H7 (cell line): ENCODE measurements at regions not wholly inside any gene's neighbourhood (a gene's known extent, or its start where the extent isn't known, plus 50 kb on each side); places are given as distances from the start of the nearest gene placed in this dataset.
"Not testable (repeated sequence)": the region's sequence is repeated elsewhere in the genome, so short reads cannot be mapped to it uniquely, and the experiment has no call there.

Source experiments
- DNase-seq: peaks from one replicate; pipeline ENCODE4 v3.0.0; 2012
- H3K27me3 ChIP-seq: 2 replicates; pipeline ENCODE4 v1.6.0; 2011; ENCODE audit warnings: mild to moderate bottlenecking, low read length; ENCODE audit not compliant: control insufficient read depth, insufficient read depth
- H3K36me3 ChIP-seq: replicated peaks from 2 replicates; pipeline ENCODE4 v1.5.1; 2011; ENCODE audit warnings: low read length; ENCODE audit not compliant: control insufficient read depth, insufficient read depth
- H3K4me3 ChIP-seq: 2 replicates; pipeline ENCODE4 v1.5.1; 2011; ENCODE audit warnings: low read depth, mild to moderate bottlenecking, control low read depth, low read length, moderate library complexity; ENCODE audit not compliant: insufficient read depth

- H3K27me3 ChIP-seq, DNase-seq, H3K4me3 ChIP-seq, H3K36me3 ChIP-seq: not testable (repeated sequence)
Observed at GRCh38 chr4:124131324-124131723, 581.2 kb downstream of the ANKRD50 start.

GRCh38 chr4:124132161-124132560 is 580.4 kb downstream of the ANKRD50 start:
- H3K36me3 ChIP-seq = no peaks in the 10 kb centered on the region
- no peaks in the 10 kb centered on the region for H3K27me3 ChIP-seq
- no peak for DNase-seq
- H3K4me3 ChIP-seq = no peak overlapping the region

- no peaks in the 10 kb centered on the region for H3K27me3 ChIP-seq
- no peaks in the 10 kb centered on the region for H3K36me3 ChIP-seq
- DNase-seq = no peak
- no peak overlapping the region for H3K4me3 ChIP-seq
Observed at GRCh38 chr4:124133753-124134152, 578.8 kb downstream of the ANKRD50 start.

- no peak overlapping the region for H3K4me3 ChIP-seq
- H3K36me3 ChIP-seq = no peaks in the 10 kb centered on the region
- no peaks in the 10 kb centered on the region for H3K27me3 ChIP-seq
- no peak for DNase-seq
Observed at GRCh38 chr4:124135409-124135813, 577.1 kb downstream of the ANKRD50 start.

DNA sequence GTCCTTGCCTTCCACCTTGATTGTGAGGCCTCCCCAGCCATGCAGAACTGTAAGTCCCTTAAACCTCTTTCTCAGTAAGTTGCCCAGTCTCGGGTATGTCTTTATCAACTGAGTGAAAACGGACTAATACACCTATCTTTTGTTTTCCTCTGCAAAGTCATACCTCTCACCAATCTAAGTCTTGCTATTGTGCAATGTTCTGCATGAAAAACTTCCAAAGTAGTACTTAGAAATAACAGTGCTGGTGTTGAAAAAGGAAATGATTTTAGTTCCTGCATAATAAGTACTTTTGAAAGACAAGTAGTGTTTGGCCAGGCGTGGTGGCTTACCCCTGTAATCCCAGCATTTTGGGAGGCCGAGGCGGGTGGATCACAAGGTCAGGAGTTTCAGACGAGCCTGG is 573.5 kb downstream of the ANKRD50 start:
- Histone ChIP-seq H3K36me3 (no peaks in the 10 kb centered on the region), H3K4me3 (no peak overlapping the region), H3K27me3 (no peaks in the 10 kb centered on the region)
- DNase-seq = no peak

DNA sequence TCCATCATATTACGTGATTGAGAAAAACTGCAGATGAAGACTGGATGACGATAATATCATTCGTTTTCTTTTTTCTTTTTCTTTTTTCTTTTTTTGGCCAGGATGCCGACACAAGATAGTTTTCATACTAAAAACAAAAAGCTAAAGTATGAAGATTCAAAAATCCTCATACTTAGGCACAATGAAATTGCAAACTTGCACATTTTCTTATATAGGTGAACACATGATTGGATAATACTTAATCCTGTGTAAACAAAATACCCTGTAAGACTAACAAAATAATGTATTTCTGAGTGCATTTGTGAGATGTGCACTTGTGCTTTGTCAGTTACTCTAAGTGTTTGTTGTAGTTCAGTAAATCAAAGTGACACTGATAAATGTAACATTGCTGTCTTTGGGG is 568.9 kb downstream of the ANKRD50 start:
- H3K36me3 ChIP-seq = no peaks in the 10 kb centered on the region
- no peak for DNase-seq
- H3K4me3 ChIP-seq = no peak overlapping the region
- no peaks in the 10 kb centered on the region for H3K27me3 ChIP-seq

DNA sequence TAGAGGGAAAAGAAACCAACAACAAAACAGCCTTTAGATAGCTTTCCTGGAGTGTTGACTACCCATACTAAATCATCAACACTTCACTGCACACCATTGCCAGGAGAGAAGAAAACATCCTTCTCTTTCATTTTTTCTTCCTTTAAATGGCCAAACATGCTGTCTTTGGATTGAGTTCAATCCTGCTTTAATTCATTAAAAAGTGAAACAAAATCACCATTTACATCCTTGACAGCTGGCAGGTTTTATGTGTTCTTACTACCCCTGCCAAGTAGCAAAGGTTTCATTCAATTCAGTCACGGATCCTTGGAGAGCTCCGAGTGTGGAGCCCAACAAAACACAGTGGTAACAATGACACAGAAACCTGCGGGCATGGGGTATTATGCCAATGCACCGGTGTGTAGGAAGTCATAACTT is 568.3 kb downstream of the ANKRD50 start:
- H3K27me3 ChIP-seq = no peaks in the 10 kb centered on the region
- no peak for DNase-seq
- H3K4me3 ChIP-seq = no peak overlapping the region
- no peaks in the 10 kb centered on the region for H3K36me3 ChIP-seq

DNA sequence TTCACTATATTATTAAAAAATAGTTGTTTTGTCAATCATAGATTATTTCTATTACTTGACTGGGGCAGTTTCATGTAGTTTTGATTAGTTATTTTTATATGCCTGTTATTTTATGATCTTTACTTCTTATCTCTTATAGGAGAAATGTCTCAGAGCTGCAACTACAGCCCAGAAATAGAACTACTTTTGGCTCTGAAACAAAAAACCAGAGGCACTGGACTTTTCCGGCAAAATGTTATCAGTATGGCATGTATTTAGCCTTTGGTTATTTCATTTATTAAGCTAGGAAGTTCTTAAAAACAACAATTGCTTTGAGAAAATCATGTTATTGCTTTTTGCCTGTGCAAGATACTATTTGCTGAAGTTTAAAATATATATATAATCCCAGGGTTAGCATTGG is 566.5 kb downstream of the ANKRD50 start:
- no peaks in the 10 kb centered on the region for H3K36me3 ChIP-seq
- H3K4me3 ChIP-seq = no peak overlapping the region
- DNase-seq = no peak
- H3K27me3 ChIP-seq = no peaks in the 10 kb centered on the region

DNA sequence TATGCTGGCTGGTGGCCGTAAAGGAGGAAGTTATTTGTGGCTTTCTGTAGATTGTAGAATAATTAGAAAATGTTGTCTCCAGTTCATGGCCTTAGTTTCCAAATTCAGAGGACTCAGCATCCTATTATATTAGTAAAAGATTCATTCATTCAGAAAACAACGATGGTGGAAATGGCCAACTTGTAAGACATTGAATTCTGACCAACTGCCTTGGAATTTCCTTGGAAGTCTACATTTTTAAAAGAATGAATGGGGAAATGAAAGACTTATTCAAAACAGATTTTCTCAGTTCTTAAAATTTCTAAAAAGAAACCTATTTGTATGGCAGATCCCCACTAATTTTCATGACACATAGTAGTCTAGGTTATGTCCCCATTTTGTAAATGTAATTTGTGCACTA is 561.5 kb downstream of the ANKRD50 start:
- no peak overlapping the region for H3K4me3 ChIP-seq
- no peaks in the 10 kb centered on the region for H3K27me3 ChIP-seq
- H3K36me3 ChIP-seq = no peaks in the 10 kb centered on the region
- DNase-seq = no peak

DNA sequence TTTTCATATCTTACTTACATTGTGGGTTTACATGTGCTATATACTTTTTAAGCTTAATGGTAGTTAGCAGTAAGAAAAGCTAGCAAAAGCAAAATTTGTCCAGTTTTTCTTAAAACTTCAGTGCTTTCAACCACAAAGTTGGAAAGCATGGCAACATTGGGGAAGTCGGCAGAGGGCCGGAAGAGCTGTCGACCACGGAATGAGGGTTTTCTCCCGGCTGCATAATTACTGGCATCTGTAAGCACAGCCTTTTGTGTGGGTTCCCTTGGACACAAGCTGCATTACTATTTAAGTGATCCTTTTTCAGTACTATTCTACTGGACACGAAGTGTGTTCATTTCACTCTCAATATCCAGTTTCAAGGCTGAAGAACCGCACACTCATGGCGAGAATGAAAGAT is 560.4 kb downstream of the ANKRD50 start:
- Histone ChIP-seq H3K4me3 (no peak overlapping the region), H3K36me3 (no peaks in the 10 kb centered on the region), H3K27me3 (no peaks in the 10 kb centered on the region)
- no peak for DNase-seq

DNA sequence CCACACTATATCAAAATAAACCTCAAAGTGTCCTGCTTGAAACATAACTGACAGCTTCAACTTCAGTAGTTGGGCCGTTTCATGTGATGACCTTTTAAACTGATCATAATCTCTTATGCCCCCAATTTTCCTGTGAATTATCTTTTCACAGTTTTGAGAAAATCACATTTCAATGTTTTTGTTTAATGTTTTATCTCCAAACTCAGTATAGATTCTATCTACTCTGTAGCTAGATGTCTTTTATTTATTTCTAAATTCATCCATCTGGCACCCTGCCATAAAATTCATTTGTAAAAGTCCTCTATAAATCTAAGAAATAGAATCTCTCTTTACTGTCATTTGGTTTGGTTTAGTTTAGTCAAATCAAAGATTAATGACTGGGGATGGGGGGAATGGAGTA is 557.3 kb downstream of the ANKRD50 start:
- Histone ChIP-seq H3K36me3 (no peaks in the 10 kb centered on the region), H3K27me3 (no peaks in the 10 kb centered on the region), H3K4me3 (no peak overlapping the region)
- DNase-seq = no peak

GRCh38 chr4:124157396-124158083 is 555.0 kb downstream of the ANKRD50 start:
- Histone ChIP-seq H3K27me3 (no peaks in the 10 kb centered on the region), H3K4me3 (no peak overlapping the region), H3K36me3 (no peaks in the 10 kb centered on the region)
- no peak for DNase-seq

DNA sequence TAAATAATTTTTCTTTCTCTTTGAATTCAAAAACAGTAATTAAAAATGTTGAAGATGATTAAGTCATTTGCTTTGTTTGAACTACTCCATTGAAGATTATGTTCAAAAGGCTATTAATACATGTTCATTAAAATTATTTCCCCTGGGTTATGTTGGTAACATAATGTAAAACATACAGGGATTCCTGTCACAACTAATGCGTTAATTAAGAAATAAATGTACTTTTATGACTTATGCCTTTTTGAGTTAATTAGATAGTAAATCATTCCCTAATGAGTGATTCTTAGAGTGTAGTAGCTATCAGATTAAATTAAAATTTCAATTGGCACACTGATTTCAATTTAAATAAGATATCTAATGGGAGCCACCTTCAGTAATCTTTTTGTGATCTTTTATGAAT is 549.1 kb downstream of the ANKRD50 start:
- Histone ChIP-seq H3K36me3 (no peaks in the 10 kb centered on the region), H3K27me3 (no peaks in the 10 kb centered on the region), H3K4me3 (no peak overlapping the region)
- no peak for DNase-seq

GRCh38 chr4:124167602-124168001 is 544.9 kb downstream of the ANKRD50 start:
- Histone ChIP-seq H3K4me3 (no peak overlapping the region), H3K27me3 (no peaks in the 10 kb centered on the region), H3K36me3 (no peaks in the 10 kb centered on the region)
- DNase-seq = no peak

DNA sequence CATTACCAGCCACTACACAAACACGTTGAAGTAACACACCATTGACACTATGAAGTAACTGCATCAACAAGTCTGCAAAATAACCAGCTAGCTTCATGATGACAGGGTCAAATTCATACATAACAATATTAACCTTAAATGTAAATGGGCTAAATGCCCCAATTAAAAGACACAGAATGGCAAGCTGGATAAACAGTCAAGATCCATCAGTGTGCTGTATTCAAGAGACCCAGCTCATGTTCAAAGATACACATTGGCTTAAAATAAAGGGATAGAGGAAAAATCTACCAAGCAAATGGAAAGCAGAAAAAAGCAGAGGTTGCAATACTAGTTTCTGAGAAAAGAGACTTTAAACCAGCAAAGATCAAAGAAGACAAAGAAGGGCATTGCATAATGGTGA is 543.0 kb downstream of the ANKRD50 start:
- not testable (repeated sequence) for H3K4me3 ChIP-seq, DNase-seq, H3K27me3 ChIP-seq, H3K36me3 ChIP-seq

GRCh38 chr4:124173912-124174311 is 538.6 kb downstream of the ANKRD50 start:
- Histone ChIP-seq H3K27me3 (no peaks in the 10 kb centered on the region), H3K36me3 (no peaks in the 10 kb centered on the region), H3K4me3 (no peak overlapping the region)
- DNase-seq = no peak
